ENCODE measurements at regions not wholly inside any gene's neighbourhood (a gene's known extent, or its start where the extent isn't known, plus 50 kb on each side); places are given as distances from the start of the nearest gene placed in this dataset.

DNA sequence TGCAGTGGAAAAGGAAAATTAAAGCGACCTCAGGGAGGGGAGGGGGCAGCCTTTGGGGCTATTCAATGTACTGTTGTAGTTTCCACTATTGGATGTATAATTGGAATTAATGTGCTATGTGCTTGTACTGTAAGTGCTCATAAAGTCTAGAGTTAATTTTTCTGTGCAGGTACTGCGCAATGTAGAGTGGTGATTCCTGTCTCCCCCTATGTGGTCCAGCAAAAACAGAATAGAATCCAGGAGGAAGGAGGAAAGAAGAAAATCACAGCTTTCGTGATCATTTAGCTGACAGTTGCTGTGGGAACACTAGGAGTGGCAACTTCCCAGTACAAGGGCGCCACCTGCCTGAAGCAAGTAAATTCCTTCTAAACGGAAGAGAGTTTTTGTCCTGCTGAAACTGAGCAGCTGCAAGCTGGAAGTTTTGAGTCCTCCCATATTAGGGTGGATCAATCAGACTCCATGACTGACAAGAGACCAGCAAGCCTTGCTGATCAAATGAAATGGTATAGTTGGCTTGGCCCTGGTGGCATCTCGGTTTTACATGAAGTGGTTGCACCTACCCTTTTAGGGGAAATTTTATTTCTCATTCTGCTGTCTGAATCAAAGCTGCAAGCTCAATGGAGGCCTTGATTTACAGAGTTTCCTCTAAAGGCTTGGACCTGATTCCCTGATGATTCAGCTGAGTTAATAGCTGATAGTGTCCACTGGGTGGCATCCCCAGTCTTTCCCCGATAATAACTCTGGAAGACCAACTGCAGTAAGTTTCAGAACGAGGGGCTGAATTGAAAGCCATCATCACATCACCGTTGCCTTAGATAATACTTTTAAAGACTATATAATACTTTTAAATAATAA, 299.8 kb downstream of the HGF start:
- Histone ChIP-seq H3K27me3 (no peaks in the 10 kb centered on the region), H3K36me3 (no peaks in the 10 kb centered on the region), H3K9me3 (no peaks in the 10 kb centered on the region), H3K9ac (ENCODE audit: low read depth in 2 of 2, low read length in 2 of 2) (no peak overlapping the region), H3K4me1 (no peaks in the 10 kb centered on the region), H3K27ac (no peak overlapping the region), H3K4me3 (no peak overlapping the region)
- TF ChIP-seq, protein P1, sequence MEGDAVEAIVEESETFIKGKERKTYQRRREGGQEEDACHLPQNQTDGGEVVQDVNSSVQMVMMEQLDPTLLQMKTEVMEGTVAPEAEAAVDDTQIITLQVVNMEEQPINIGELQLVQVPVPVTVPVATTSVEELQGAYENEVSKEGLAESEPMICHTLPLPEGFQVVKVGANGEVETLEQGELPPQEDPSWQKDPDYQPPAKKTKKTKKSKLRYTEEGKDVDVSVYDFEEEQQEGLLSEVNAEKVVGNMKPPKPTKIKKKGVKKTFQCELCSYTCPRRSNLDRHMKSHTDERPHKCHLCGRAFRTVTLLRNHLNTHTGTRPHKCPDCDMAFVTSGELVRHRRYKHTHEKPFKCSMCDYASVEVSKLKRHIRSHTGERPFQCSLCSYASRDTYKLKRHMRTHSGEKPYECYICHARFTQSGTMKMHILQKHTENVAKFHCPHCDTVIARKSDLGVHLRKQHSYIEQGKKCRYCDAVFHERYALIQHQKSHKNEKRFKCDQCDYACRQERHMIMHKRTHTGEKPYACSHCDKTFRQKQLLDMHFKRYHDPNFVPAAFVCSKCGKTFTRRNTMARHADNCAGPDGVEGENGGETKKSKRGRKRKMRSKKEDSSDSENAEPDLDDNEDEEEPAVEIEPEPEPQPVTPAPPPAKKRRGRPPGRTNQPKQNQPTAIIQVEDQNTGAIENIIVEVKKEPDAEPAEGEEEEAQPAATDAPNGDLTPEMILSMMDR (IDR thresholded peaks at IDR 0.05), result peak; percentile 51
- DNase-seq, result peak; percentile 81
- intact Hi-C loops (cut with DNase I), result loop anchor here (5.0 kb wide), 1 partner anchor 773 kb away; no protein-coding TSS in a partner anchor

- no peaks in the 10 kb centered on the region for H3K36me3 ChIP-seq
- no peaks in the 10 kb centered on the region for H3K4me1 ChIP-seq
- no peaks in the 10 kb centered on the region for H3K9me3 ChIP-seq
- no peak overlapping the region for H3K9ac ChIP-seq (ENCODE audit: low read depth in 2 of 2, low read length in 2 of 2)
- no peak overlapping the region for H3K4me3 ChIP-seq
- intact Hi-C loops (cut with DNase I), result no loop called here
- no peak for DNase-seq
- H3K27me3 ChIP-seq, result no peaks in the 10 kb centered on the region
- TF ChIP-seq, protein P1 (IDR thresholded peaks at IDR 0.05), result no peak
- peak overlapping the region; percentile 79 for H3K27ac ChIP-seq
Measured at GRCh38 chr7:81469153-81469868, 300.5 kb downstream of the HGF start.

DNA sequence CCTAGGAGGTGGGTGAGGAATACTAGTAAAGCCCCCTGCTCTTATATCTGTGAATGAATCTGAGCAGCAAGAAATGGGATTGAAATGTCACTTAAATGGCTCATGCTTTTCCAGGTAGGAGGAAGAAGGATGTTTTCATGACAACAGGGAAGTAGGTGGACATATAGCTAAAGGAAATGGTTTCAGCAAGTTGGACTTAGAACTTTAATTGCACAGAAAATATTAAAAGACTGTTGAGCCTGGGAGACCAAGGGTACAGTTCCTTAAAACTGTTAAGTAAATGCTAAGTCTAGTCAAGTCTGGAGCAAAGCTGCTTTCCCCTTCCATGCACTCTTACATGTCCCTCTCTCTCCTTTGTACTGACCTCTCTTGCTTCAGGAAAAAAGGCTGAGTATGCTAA, 301.3 kb downstream of the HGF start:
- Histone ChIP-seq H3K27me3 (no peaks in the 10 kb centered on the region), H3K4me1 (no peaks in the 10 kb centered on the region), H3K27ac (peak overlapping the region; percentile 79), H3K9me3 (no peaks in the 10 kb centered on the region), H3K36me3 (no peaks in the 10 kb centered on the region), H3K9ac (ENCODE audit: low read depth in 2 of 2, low read length in 2 of 2) (peak overlapping the region; percentile 4 to 38), H3K4me3 (no peak overlapping the region)
- intact Hi-C loops (cut with DNase I), result no loop called here
- TF ChIP-seq, protein P1 (IDR thresholded peaks at IDR 0.05), result no peak
- DNase-seq, result no peak

- peak; percentile 44 for DNase-seq
- H3K9me3 ChIP-seq, result no peaks in the 10 kb centered on the region
- TF ChIP-seq, protein P1 (IDR thresholded peaks at IDR 0.05), result no peak
- no peaks in the 10 kb centered on the region for H3K4me1 ChIP-seq
- H3K4me3 ChIP-seq, result no peak overlapping the region
- intact Hi-C loops (cut with DNase I), result no loop called here
- peak overlapping the region; percentile 79 for H3K27ac ChIP-seq
- H3K9ac ChIP-seq (ENCODE audit: low read depth in 2 of 2, low read length in 2 of 2), result peak overlapping the region in 1 of 2 donors; percentile 38
- H3K36me3 ChIP-seq, result no peaks in the 10 kb centered on the region
- H3K27me3 ChIP-seq, result no peaks in the 10 kb centered on the region
Measured at GRCh38 chr7:81467964-81468363, 301.9 kb downstream of the HGF start.

- no peaks in the 10 kb centered on the region for H3K9me3 ChIP-seq
- no peak for DNase-seq
- H3K4me1 ChIP-seq, result no peaks in the 10 kb centered on the region
- H3K27me3 ChIP-seq, result no peaks in the 10 kb centered on the region
- TF ChIP-seq, protein P1 (IDR thresholded peaks at IDR 0.05), result no peak
- H3K9ac ChIP-seq (ENCODE audit: low read depth in 2 of 2, low read length in 2 of 2), result no peak overlapping the region
- intact Hi-C loops (cut with DNase I), result no loop called here
- no peak overlapping the region for H3K27ac ChIP-seq
- no peak overlapping the region for H3K4me3 ChIP-seq
- no peaks in the 10 kb centered on the region for H3K36me3 ChIP-seq
Measured at GRCh38 chr7:81462672-81463071, 307.2 kb downstream of the HGF start.
